ENCODE measurements at regions not wholly inside any gene's neighbourhood (a gene's known extent, or its start where the extent isn't known, plus 50 kb on each side); places are given as distances from the start of the nearest gene placed in this dataset.

GRCh38 chr10:111231779-111232178 lies 154.9 kb downstream of the ADRA2A start:
- Mint-ChIP-seq H3K27ac (ENCODE audit: unreplicated experiment) (no peak overlapping the region), H3K27me3 (ENCODE audit: unreplicated experiment) (peaks cover 13% of the 10 kb centered on the region), H3K36me3 (ENCODE audit: insufficient read depth, unreplicated experiment) (no peaks in the 10 kb centered on the region), H3K9me3 (ENCODE audit: low read depth, unreplicated experiment) (peaks cover 6% of the 10 kb centered on the region), H3K4me1 (ENCODE audit: low read depth, unreplicated experiment) (no peaks in the 10 kb centered on the region), H3K4me3 (ENCODE audit: low read depth, unreplicated experiment) (no peak overlapping the region)
- no peak for TF ChIP-seq CTCF (IDR thresholded peaks at IDR 0.05; ENCODE audit: unreplicated experiment)
- CTCF ChIA-PET: no interaction called here
- no peak for DNase-seq
- intact Hi-C loops (cut with micrococcal nuclease; ENCODE audit: unreplicated experiment): no loop called here
- BruUV-seq (replicated peaks): no TSS peak

GRCh38 chr10:111233439-111233838 lies 156.6 kb downstream of the ADRA2A start:
- H3K9me3 Mint-ChIP-seq (ENCODE audit: low read depth, unreplicated experiment): peaks cover 1% of the 10 kb centered on the region
- TF ChIP-seq CTCF (IDR thresholded peaks at IDR 0.05; ENCODE audit: unreplicated experiment): no peak
- no peaks in the 10 kb centered on the region for H3K4me1 Mint-ChIP-seq (ENCODE audit: low read depth, unreplicated experiment)
- CTCF ChIA-PET: no interaction called here
- H3K36me3 Mint-ChIP-seq (ENCODE audit: insufficient read depth, unreplicated experiment): no peaks in the 10 kb centered on the region
- DNase-seq: no peak
- intact Hi-C loops (cut with micrococcal nuclease; ENCODE audit: unreplicated experiment): no loop called here
- H3K27ac Mint-ChIP-seq (ENCODE audit: unreplicated experiment): no peak overlapping the region
- peaks cover 13% of the 10 kb centered on the region for H3K27me3 Mint-ChIP-seq (ENCODE audit: unreplicated experiment)
- no peak overlapping the region for H3K4me3 Mint-ChIP-seq (ENCODE audit: low read depth, unreplicated experiment)
- no TSS peak for BruUV-seq (replicated peaks)

- no peak for TF ChIP-seq CTCF (IDR thresholded peaks at IDR 0.05; ENCODE audit: unreplicated experiment)
- CTCF ChIA-PET: no interaction called here
- Mint-ChIP-seq H3K4me3 (ENCODE audit: low read depth, unreplicated experiment) (no peak overlapping the region), H3K27me3 (ENCODE audit: unreplicated experiment) (peaks cover 13% of the 10 kb centered on the region), H3K4me1 (ENCODE audit: low read depth, unreplicated experiment) (no peaks in the 10 kb centered on the region), H3K27ac (ENCODE audit: unreplicated experiment) (no peak overlapping the region), H3K36me3 (ENCODE audit: insufficient read depth, unreplicated experiment) (no peaks in the 10 kb centered on the region), H3K9me3 (ENCODE audit: low read depth, unreplicated experiment) (no peaks in the 10 kb centered on the region)
- BruUV-seq (replicated peaks): no TSS peak
- intact Hi-C loops (cut with micrococcal nuclease; ENCODE audit: unreplicated experiment): no loop called here
- DNase-seq: no peak
Observed at GRCh38 chr10:111234234-111234913, 157.5 kb downstream of the ADRA2A start.

GRCh38 chr10:111234914-111235302 lies 158.1 kb downstream of the ADRA2A start:
- CTCF ChIA-PET: no interaction called here
- H3K27me3 Mint-ChIP-seq (ENCODE audit: unreplicated experiment): peaks cover 13% of the 10 kb centered on the region
- intact Hi-C loops (cut with micrococcal nuclease; ENCODE audit: unreplicated experiment): no loop called here
- H3K27ac Mint-ChIP-seq (ENCODE audit: unreplicated experiment): no peak overlapping the region
- H3K4me1 Mint-ChIP-seq (ENCODE audit: low read depth, unreplicated experiment): no peaks in the 10 kb centered on the region
- H3K4me3 Mint-ChIP-seq (ENCODE audit: low read depth, unreplicated experiment): no peak overlapping the region
- no peaks in the 10 kb centered on the region for H3K36me3 Mint-ChIP-seq (ENCODE audit: insufficient read depth, unreplicated experiment)
- no TSS peak for BruUV-seq (replicated peaks)
- DNase-seq: no peak
- no peaks in the 10 kb centered on the region for H3K9me3 Mint-ChIP-seq (ENCODE audit: low read depth, unreplicated experiment)
- TF ChIP-seq CTCF (IDR thresholded peaks at IDR 0.05; ENCODE audit: unreplicated experiment): no peak
